CD4-positive, alpha-beta T cell treated with Interleukin-12 subunit alpha and Interleukin-12 subunit beta, for 1 hour (primary cell): ENCODE measurements at regions not wholly inside any gene's neighbourhood (a gene's known extent, or its start where the extent isn't known, plus 50 kb on each side); places are given as distances from the start of the nearest gene placed in this dataset.

Experiments
- DNase-seq: peaks from one replicate; pipeline ENCODE4 v3.0.0-alpha.2; 2020

GRCh38 chr3:14590569-14590968 lies 50.4 kb upstream of the GRIP2 start:
- DNase-seq = no peak

GRCh38 chr3:14592390-14592789 lies 52.2 kb upstream of the GRIP2 start:
- no peak for DNase-seq

GRCh38 chr3:14592836-14593235 lies 52.7 kb upstream of the GRIP2 start:
- no peak for DNase-seq

- no peak for DNase-seq
Measured at GRCh38 chr3:14594234-14594633, 54.1 kb upstream of the GRIP2 start.

- no peak for DNase-seq
Measured at GRCh38 chr3:14595561-14595960, 55.4 kb upstream of the GRIP2 start.

- DNase-seq = no peak
Measured at GRCh38 chr3:14597266-14597665, 54.3 kb upstream of the CCDC174 start.

- DNase-seq = peak; percentile 30
Measured at GRCh38 chr3:14598143-14598569, 53.4 kb upstream of the CCDC174 start.

GRCh38 chr3:14599488-14599887 lies 52.1 kb upstream of the CCDC174 start:
- no peak for DNase-seq

- DNase-seq = no peak
Measured at GRCh38 chr3:14600075-14600474, 51.5 kb upstream of the CCDC174 start.

- no peak for DNase-seq
Measured at GRCh38 chr3:14600856-14601610, 50.5 kb upstream of the CCDC174 start.

- DNase-seq = no peak
Measured at GRCh38 chr3:14601692-14602005, 49.9 kb upstream of the CCDC174 start.
